Vagina (tissue), 2 donors: ENCODE measurements at regions not wholly inside any gene's neighbourhood (a gene's known extent, or its start where the extent isn't known, plus 50 kb on each side); places are given as distances from the start of the nearest gene placed in this dataset.

Experiments
- POLR2A ChIP-seq, 2 donors: fragments of 450-650 bp; IDR thresholded peaks; one replicate each; pipeline ENCODE4 v1.6.1; 2017; ENCODE audit warnings: antibody characterized with exemption in 2 of 2, mild to moderate bottlenecking in 2 of 2, moderate library complexity in 2 of 2
- TF ChIP-seq, protein P1 (sequence below), 3 experiments: fragments of 450-650 bp in 2 of 3; fragments of 200-600 bp in 1 of 3; sonication (generic) in 1 of 3; IDR thresholded peaks; one replicate each; pipeline ENCODE4 v1.5.1; 2017 to 2019; ENCODE audit warnings: antibody characterized with exemption in 3 of 3, mild to moderate bottlenecking in 2 of 3, moderate library complexity in 2 of 3

DNA sequence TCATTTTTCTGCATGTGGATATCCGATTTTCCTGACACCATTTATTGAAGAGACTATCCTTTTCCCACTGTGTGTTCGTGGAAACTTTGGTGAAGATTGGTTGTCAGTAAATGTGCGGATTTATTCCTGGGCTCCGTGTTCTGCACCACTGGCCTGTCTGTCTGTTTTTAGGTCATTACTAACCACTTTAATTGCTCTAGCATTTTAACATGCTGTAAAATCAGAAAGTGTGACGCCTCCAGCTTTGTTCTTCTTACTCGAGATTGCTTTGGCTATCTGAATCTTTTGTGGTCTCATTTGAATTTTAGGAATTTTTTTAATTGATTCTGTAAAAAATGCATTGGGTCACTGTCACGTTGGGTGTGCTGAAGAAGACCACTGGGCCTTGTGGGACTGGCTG lies 1458.7 kb downstream of the AACS start:
- TF ChIP-seq POLR2A (IDR thresholded peaks at IDR 0.05) = no peak
- TF ChIP-seq, protein P1, sequence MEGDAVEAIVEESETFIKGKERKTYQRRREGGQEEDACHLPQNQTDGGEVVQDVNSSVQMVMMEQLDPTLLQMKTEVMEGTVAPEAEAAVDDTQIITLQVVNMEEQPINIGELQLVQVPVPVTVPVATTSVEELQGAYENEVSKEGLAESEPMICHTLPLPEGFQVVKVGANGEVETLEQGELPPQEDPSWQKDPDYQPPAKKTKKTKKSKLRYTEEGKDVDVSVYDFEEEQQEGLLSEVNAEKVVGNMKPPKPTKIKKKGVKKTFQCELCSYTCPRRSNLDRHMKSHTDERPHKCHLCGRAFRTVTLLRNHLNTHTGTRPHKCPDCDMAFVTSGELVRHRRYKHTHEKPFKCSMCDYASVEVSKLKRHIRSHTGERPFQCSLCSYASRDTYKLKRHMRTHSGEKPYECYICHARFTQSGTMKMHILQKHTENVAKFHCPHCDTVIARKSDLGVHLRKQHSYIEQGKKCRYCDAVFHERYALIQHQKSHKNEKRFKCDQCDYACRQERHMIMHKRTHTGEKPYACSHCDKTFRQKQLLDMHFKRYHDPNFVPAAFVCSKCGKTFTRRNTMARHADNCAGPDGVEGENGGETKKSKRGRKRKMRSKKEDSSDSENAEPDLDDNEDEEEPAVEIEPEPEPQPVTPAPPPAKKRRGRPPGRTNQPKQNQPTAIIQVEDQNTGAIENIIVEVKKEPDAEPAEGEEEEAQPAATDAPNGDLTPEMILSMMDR (IDR thresholded peaks at IDR 0.05) = no peak
